HG03457 (cell line): ENCODE measurements at regions not wholly inside any gene's neighbourhood (a gene's known extent, or its start where the extent isn't known, plus 50 kb on each side); places are given as distances from the start of the nearest gene placed in this dataset.
"Not testable (repeated sequence)": the region's sequence is repeated elsewhere in the genome, so short reads cannot be mapped to it uniquely, and the experiment has no call there.

ENCODE experiments used
- ATAC-seq: cut with Tn5 transposase; IDR thresholded peaks from one replicate; pipeline ENCODE4 v1.9.1; 2021; ENCODE audit warnings: moderate number of reproducible peaks; ENCODE audit not compliant: unreplicated experiment

- no peak for ATAC-seq
These were observed 159.8 kb upstream of the CDH4 start for GRCh38 chr20:61092251-61092650.

DNA sequence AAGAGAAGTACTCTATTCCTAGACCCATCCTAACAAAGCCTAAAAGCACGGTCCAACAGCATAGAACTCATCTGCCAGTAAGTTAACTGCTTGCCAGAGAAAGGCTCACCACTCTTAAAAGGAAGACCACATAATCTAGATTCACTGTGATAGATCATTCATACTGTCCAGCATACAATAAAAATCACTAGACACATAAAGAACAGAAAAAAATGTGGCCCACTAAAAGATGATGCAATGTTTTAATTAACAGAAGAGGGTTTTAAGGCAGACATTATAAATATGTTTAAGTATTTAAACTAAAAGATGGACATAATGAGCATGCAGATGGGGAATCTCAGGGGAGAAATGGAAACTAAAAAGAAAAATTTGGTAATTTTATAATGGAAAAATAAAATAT lies 157.5 kb upstream of the CDH4 start:
- ATAC-seq, result no peak

- ATAC-seq, result no peak
These were observed 155.6 kb upstream of the CDH4 start for GRCh38 chr20:61096463-61096862.

GRCh38 chr20:61099806-61100205 lies 152.3 kb upstream of the CDH4 start:
- ATAC-seq, result no peak

GRCh38 chr20:61100489-61100888 lies 151.6 kb upstream of the CDH4 start:
- no peak for ATAC-seq

DNA sequence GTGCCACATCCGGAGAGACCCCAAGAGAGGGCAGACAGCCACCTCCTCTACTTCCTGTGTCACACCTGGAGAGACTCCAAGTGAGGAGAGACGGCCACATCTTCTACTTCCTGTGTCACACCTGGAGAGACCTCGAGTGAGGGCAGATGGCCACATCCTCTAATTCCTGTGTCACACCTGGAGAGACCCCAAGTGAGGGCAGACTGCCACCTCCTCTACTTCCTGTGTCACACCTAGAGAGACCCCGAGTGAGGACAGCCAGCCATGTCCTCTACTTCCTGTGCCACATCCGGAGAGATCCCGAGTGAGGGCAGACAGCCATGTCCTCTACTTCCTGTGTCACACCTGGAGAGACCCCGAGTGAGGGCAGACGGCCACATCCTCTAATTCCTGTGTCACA lies 150.7 kb upstream of the CDH4 start:
- ATAC-seq, result not testable (repeated sequence)

DNA sequence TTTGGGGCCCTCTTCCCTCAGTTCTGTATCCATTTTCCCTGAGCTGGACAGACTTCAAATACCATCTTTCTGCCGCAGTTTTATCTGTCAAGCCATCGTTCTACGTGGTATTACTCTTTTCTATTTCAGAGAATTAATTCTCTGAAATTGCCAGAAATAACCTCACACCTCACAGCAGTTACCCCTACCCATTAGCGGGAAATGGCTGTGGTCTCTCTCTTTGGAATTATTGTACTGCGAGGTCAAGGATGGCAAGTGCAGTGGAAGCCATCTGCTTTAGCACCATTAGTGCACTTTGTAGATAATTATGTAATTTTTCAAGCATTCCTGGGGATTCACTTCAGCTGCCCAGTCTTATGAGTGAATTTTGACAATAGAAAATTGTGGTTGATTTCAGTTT lies 147.8 kb upstream of the CDH4 start:
- ATAC-seq, result no peak

DNA sequence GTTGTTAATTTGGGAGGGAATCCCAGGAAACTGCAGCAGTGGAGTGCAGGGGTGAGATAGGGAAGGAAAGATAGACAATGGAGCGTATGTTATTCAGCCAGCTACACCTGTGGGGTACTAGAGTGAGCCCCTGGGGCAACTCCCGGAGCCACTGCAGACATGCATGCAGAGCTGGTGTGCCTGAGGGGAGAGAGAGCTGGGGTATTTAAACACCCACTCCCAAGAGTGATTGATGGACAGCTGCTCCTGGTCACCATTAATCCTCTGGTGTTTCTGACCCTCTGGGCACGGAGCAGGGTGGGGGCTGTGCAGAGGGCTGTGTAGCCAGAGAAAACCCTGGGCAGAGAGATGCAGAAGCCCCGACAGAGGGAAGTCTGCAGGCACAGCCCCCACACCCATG lies 146.7 kb upstream of the CDH4 start:
- ATAC-seq, result no peak

DNA sequence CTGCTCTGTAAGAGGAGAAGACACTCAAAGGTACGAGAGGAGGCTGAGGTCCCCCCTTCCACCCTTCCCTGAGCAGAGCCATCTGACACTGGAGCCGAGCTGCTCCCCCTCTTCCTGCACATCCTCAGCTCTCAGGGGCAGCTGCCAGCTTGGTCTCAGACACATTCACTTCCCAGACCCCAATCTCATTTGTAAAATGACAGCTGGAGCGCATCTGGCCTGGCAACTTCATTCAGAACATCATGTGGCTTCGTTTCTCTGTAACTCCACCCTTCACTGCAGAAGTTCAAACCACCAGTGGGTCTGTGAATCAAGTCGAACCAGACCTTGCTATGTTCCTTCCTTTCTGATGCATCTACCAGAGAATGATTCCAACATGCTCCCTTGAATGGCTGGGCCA lies 145.6 kb upstream of the CDH4 start:
- no peak for ATAC-seq

DNA sequence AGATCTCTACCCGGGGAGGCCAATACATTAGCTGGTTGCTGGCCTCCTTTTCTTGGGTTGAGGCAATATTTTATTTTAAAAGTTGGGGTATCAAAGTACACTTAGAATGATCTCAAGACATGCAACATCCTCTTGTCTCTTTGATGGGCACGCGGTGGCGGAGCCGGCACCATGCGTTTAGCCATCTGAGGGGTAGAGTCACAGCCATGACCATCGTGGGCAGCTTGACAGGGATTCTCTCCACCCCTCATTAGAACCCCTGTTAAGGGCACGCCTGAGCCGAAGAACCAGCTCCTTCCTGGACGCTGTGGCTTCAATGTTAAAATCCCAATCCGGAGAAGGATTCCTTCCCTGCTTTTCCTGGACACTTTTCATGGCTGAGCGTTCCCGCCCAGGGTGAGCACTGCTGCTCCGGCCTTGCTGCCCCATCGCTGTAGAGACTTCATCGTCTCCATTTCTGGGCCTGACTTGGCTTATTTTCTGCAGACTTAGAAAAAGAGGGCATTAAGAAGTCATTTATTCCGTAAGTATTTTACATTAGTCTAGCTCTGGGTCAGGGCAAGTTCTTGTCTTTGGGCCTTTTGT lies 142.7 kb upstream of the CDH4 start:
- ATAC-seq, result no peak

- ATAC-seq, result no peak
These were observed 139.5 kb upstream of the CDH4 start for GRCh38 chr20:61112515-61112914.

DNA sequence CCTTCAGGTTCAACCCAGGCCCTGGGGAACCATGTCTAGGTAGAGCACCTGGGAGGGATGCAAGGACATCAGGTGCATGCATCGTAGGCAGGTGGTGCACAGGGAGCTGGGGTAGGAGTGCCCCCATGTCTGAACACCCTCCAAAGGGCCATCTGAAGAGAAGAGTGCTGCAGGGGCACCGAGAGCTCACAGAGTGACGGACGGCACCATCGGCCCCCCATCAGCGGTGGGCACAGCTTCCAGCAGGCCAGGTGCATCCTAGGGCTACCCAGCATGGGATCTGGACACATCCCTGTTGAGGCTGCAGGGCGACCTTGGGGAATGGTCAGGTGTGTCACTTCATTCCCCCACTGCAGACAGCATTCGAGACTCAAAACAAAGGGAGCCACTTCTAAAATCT lies 138.3 kb upstream of the CDH4 start:
- no peak for ATAC-seq

- ATAC-seq, result no peak
These were observed 137.4 kb upstream of the CDH4 start for GRCh38 chr20:61114493-61115175.

DNA sequence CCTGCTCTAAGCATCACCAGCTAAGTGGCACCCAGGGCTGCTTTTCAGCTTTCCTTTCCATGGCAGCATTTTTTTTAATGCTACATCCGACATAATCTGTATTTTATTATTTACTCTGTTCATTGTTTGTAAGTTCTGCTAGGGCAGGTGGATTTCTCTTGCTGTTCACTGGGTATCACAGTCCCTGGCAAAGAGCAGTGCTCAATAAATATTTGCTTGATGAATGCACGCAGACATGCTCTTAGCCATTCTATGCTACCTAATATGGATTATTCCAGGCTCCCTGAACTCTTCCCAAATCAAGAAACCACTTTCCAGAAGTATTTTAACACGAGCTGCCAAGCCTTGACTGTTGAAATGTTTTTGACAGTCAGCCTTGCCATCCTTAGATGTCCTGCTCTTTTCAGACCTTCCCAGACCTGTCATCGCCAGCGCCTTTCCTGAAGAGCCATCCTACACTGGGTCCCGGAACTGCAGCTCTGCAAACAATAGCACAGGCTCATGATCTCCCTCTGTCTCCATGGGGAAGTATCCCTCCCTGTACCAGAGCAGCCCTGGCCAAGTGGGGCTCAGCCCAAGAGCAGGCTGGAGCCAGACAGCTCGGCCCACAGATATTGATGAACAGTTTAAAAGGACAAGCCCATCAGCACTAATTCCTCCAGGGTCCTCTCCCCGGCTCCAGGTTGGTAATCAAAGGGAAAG lies 136.5 kb upstream of the CDH4 start:
- ATAC-seq, result no peak

DNA sequence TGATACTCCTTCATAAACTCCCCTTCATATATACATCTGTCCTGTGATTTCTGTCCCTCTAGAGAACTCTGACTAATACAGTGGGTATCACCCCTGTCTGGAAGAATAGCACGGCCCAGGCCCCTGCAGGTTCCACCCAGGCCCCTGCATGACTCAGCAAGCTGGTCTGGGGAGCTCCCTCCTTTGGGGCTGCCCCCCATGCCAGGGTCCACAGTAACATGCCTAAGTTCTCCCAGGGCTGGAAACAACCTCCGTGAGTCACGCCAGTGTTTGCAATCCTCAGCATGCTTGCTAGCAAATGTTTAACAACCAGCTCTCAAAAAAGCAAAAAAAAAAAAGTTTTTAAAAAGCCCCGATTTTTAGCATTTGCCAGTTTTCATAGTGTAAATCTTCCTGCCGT lies 134.3 kb upstream of the CDH4 start:
- no peak for ATAC-seq

GRCh38 chr20:61118429-61119224 lies 133.4 kb upstream of the CDH4 start:
- ATAC-seq, result no peak

GRCh38 chr20:61119273-61119672 lies 132.8 kb upstream of the CDH4 start:
- ATAC-seq, result no peak

DNA sequence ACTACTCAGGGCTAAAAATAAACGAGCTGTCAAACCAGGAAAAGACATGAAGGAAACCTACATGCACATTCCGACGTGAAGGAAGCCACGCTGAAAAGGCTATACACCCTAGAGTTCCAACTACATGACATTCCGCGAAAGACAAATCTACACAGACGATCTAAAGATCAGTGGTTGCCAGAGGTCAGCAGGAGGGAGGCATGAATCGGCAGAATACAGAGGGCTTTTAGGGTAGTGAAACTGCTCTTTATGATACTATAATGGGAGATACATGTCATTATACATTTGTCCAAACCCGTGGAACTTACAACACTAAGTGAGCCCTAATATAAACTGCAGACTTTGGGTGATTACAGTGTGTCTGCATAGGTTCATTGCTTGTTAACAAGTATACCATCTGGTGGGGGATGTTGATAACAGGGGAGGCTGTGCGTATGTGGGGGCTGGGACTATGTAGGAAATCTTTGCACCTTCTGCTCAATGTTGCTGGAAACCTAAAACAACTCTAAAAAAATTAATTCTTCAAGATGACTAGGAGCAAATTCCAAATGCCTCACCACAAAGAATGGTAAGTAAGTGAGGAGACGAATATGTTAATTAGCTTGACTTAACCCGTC lies 132.2 kb upstream of the CDH4 start:
- ATAC-seq, result no peak

- ATAC-seq, result no peak
These were observed 131.2 kb upstream of the CDH4 start for GRCh38 chr20:61120595-61121515.

GRCh38 chr20:61121661-61122060 lies 130.4 kb upstream of the CDH4 start:
- ATAC-seq, result no peak
